Neural crest cell (in vitro differentiated cells): ENCODE measurements at regions not wholly inside any gene's neighbourhood (a gene's known extent, or its start where the extent isn't known, plus 50 kb on each side); places are given as distances from the start of the nearest gene placed in this dataset.
"Not testable (repeated sequence)": the region's sequence is repeated elsewhere in the genome, so short reads cannot be mapped to it uniquely, and the experiment has no call there.

Experiments
- DNase-seq: peaks from one replicate; pipeline ENCODE4 v3.0.0; 2021; ENCODE audit warnings: low read depth, mixed read lengths, low spot score
- H3K27ac Mint-ChIP-seq: one replicate; pipeline ENCODE4 v1.8.0; 2021; ENCODE audit warnings: mild to moderate bottlenecking, mixed read lengths; ENCODE audit not compliant: unreplicated experiment
- H3K27me3 Mint-ChIP-seq: 2 replicates; pipeline ENCODE4 v1.8.0; 2021; ENCODE audit warnings: low read depth, mild to moderate bottlenecking, mixed read lengths
- H3K36me3 Mint-ChIP-seq: 2 replicates; pipeline ENCODE4 v1.8.0; 2021; ENCODE audit warnings: low read depth, mild to moderate bottlenecking, mixed read lengths
- H3K4me1 Mint-ChIP-seq: 2 replicates; pipeline ENCODE4 v1.8.0; 2021; ENCODE audit warnings: mixed read lengths
- H3K4me3 Mint-ChIP-seq: one replicate; pipeline ENCODE4 v1.8.0; 2021; ENCODE audit warnings: mild to moderate bottlenecking, mixed read lengths
- H3K9me3 Mint-ChIP-seq: 2 replicates; pipeline ENCODE4 v1.8.0; 2021; ENCODE audit warnings: mixed read lengths
- CTCF ChIP-seq: fragments of 200-600 bp; sonication (generic); conservative IDR thresholded peaks from 2 replicates; pipeline ENCODE4 v1.5.0; 2021; ENCODE audit warnings: antibody characterized with exemption, mild to moderate bottlenecking

- not testable (repeated sequence) for DNase-seq, H3K4me1 Mint-ChIP-seq, H3K36me3 Mint-ChIP-seq, H3K9me3 Mint-ChIP-seq, H3K27ac Mint-ChIP-seq, H3K4me3 Mint-ChIP-seq, H3K27me3 Mint-ChIP-seq
Observed at GRCh38 chr21:6363591-6363990, 4157.8 kb upstream of the TPTE start.

- peak; percentile 38 for DNase-seq
- H3K36me3 Mint-ChIP-seq, H3K9me3 Mint-ChIP-seq, H3K4me1 Mint-ChIP-seq, H3K27me3 Mint-ChIP-seq, H3K27ac Mint-ChIP-seq: not testable (repeated sequence)
- H3K4me3 Mint-ChIP-seq = peak overlapping the region; percentile 38
Observed at GRCh38 chr21:6368824-6369223, 4152.6 kb upstream of the TPTE start.

GRCh38 chr21:6373253-6373652 lies 4148.1 kb upstream of the TPTE start:
- not testable (repeated sequence) for H3K4me1 Mint-ChIP-seq, H3K36me3 Mint-ChIP-seq, H3K4me3 Mint-ChIP-seq, H3K9me3 Mint-ChIP-seq, H3K27ac Mint-ChIP-seq, DNase-seq
- peaks cover 12% of the 10 kb centered on the region for H3K27me3 Mint-ChIP-seq

- peak; percentile 42 for TF ChIP-seq CTCF
- H3K4me3 Mint-ChIP-seq, H3K27ac Mint-ChIP-seq: not testable (repeated sequence)
Observed at GRCh38 chr21:6374232-6374631, 4147.2 kb upstream of the TPTE start.

GRCh38 chr21:6374926-6375325 lies 4146.5 kb upstream of the TPTE start:
- not testable (repeated sequence) for H3K36me3 Mint-ChIP-seq, H3K4me3 Mint-ChIP-seq, DNase-seq, H3K4me1 Mint-ChIP-seq, H3K27ac Mint-ChIP-seq, H3K9me3 Mint-ChIP-seq
- H3K27me3 Mint-ChIP-seq = peaks cover 12% of the 10 kb centered on the region

More at GRCh38 chr21:6374232-6374631, 4147.2 kb upstream of the TPTE start:
- not testable (repeated sequence) for DNase-seq, H3K9me3 Mint-ChIP-seq, H3K36me3 Mint-ChIP-seq, H3K4me1 Mint-ChIP-seq
- peaks cover 12% of the 10 kb centered on the region for H3K27me3 Mint-ChIP-seq

GRCh38 chr21:6375776-6376175 lies 4145.6 kb upstream of the TPTE start:
- H3K27me3 Mint-ChIP-seq = peaks cover 12% of the 10 kb centered on the region
- H3K4me3 Mint-ChIP-seq, H3K4me1 Mint-ChIP-seq, H3K36me3 Mint-ChIP-seq, DNase-seq, H3K9me3 Mint-ChIP-seq, H3K27ac Mint-ChIP-seq: not testable (repeated sequence)

- H3K36me3 Mint-ChIP-seq, DNase-seq, H3K4me1 Mint-ChIP-seq, H3K9me3 Mint-ChIP-seq, H3K27ac Mint-ChIP-seq, H3K4me3 Mint-ChIP-seq: not testable (repeated sequence)
- H3K27me3 Mint-ChIP-seq = peaks cover 12% of the 10 kb centered on the region
Observed at GRCh38 chr21:6376321-6377070, 4144.9 kb upstream of the TPTE start.
